GM21528 (cell line): ENCODE measurements at regions not wholly inside any gene's neighbourhood (a gene's known extent, or its start where the extent isn't known, plus 50 kb on each side); places are given as distances from the start of the nearest gene placed in this dataset.

ENCODE experiments used
- ATAC-seq: cut with Tn5 transposase; IDR thresholded peaks from one replicate; pipeline ENCODE4 v1.9.1; 2021; ENCODE audit warnings: mild to moderate bottlenecking, moderate library complexity; ENCODE audit not compliant: unreplicated experiment, low FRiP score

DNA sequence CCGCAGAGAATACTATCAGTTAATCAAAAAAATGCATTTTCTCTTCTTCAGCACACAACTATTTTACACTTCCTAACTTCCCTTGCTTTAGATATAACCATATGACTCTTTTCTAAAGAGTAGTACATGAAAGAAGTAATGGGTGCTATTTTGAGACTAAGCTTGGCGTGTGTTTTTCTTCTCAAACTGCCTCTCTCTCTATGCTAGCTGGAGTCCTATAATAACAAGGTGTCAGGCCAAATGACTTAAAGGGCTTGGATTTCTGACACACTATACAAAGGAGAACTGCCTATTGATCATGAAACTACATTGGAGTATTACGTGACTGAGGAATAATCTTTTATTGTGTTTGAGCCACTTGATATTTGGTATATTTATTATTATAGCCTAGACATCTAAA, 1330.1 kb upstream of the SPRY2 start:
- no peak for ATAC-seq

DNA sequence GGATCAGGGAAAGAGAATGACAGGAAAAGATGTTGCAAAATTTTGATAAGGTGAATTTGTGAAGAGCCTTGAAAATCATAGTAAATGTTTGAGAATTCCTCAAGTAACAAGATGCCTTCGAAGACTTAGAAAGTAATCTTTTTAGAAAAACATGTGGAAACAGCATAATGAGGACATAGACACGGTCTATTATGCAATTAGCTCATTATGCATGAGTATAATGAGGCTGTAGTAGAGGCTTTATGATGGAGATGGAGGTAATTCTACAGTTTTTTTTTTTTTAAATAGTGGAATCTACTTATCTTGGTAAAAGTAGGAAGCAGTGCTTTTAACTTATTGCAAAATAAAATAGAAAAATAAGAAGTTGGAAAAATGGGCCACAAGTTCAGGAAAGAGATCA, 1329.1 kb upstream of the SPRY2 start:
- no peak for ATAC-seq

GRCh38 chr13:81664872-81665271, 1323.9 kb upstream of the SPRY2 start:
- ATAC-seq = no peak

DNA sequence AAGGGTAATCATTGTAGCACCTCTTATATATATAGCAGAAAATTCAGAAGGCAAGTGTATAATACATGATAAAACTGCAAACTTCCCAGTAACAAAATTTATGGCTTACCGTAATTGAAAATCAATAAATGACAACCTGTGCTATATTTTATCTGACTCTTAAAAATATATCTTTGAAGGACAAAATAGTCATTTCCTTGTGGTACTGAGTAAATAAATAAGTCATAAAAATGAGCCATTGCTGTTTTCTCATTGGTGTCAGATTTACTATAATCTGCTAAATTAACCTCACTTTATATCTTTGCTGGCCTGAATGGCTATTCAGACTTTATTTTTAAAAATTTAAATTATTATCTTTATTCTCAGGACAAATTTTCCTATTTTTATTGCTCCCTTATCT, 1319.1 kb upstream of the SPRY2 start:
- ATAC-seq = no peak

DNA sequence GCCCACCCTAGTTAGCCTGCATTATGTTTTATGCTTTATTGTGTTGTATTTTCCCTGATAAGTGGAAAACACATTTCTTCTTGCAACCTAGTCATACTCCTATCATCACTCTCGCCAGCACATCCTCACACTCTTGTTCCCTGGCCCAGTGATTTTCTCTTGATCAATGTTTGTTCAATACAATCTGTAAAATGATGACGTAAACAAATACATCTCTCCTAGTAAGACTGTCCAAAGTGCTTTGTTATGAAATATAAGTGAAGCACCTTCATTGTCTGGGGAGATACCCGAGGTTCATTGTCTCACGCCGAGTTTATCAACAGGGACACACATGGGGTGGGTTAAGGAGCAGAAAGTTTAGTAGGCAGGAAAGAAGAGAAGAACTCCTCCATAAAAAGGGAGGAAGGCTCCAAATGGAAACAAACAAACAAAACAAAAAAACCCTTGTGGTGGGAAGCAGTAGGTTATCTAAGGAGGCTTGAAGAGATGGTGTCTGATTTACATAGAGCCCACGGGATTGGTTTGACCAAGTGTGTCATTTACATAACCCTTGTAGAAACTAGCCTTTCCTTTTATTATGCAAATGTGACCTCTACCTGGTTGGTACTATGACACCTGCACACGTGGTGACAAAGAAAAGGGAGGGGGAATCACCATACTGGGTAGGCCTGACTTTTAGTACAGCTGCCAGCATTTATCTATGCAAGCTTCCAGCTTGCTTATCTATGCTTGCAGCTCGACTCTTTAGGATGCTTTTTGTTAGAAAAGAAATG, 1317.9 kb upstream of the SPRY2 start:
- no peak for ATAC-seq

DNA sequence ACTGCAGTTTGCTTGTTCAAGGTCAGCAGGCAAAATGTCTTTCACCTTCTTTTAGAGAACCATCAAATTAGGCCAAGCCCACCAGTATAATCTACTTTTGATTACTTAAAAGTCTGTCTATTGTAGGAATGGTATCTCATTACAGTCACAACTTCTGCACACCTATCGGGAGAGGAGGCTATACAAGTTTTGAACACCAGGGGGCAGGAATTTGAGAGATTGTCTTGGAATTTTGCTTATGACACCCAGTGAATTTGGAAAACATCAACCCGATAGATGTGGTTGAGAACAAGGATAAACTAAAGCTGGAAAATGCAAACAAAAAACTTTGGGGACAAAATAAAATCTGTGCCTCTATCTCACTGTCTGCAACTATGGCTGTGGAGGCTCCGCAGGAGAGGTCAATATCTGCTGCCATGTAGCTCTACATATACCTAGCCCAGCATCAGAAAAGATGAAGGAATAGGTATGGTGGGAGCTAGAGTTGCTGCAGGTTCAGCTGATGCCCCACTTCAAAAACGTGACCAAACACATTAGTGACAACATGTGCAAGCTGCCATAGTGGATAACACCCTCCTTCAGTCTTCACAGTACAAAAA, 1299.2 kb upstream of the SPRY2 start:
- ATAC-seq = no peak

DNA sequence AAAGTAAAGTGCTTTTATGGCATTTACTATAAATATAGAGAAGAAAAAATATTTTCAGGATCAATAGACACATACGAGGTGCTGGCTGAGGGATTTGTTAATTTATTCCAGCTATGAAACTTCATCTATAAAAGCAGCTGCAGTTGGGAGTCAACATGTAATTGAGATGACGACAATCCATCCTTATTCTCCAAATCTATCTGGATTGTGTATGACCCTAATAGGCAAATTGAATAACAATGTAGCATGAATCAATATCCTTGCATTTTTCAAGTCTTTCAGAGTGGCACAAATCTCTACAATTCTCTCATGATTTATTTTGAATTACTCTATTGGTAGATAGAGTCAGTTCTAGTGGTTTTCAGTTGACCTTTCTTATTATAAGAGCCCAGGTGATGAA, 1296.5 kb upstream of the SPRY2 start:
- no peak for ATAC-seq

DNA sequence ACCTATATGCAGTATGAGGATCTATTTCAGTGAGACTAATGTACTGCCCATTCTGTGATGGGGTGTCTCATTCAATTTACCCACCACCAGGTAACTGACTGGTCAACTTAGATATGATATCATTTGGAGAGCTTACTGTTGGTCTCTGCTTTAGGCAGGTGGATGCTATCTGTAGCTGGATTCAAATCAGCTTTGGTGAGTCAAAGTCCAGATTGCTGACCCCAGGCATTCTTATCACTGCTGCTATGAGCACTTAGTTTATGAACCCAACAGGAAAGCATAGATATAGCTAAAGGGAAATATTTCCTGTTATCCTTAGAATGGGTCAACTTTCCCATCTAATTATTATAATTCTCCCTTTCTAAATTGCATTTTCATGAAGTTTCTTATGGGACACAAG, 1295.2 kb upstream of the SPRY2 start:
- ATAC-seq = no peak

DNA sequence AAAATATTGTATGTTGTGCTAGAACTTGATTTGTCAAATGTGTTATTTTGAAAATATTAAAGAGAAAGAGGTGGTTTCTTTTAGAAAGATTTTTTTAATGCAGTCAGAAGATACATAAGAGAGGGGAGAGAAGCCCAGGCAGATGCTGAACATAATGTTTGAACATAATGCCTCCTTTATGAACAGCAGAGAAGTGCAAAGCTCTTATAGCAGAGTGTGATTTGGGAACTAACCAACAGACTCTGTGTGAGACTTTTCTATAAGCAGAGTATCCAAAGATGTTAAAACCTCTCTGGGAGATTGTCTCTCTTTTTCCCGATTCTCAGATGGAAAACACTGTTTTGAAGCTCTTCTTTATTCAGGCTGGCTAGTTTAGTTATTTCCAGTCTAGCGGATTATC, 1274.1 kb upstream of the SPRY2 start:
- no peak for ATAC-seq

DNA sequence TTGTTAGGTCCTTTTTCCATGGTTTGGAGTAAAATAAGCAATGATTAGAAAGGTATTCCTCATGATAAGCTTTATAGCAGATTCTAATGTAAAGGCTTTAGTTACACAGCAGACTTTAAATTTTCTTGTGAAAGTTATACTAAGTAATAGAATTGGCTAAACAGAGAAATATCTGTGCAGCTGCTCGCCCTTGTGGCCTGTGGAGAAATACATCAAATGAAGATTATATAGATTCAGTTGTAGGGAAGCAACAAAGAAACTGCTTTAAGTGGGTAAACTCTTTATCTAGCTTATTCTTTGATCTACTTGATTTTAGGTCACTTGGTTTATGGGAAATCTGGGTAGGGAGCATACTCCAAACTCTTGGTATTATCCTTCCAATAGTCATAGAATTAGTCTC, 1269.7 kb upstream of the SPRY2 start:
- no peak for ATAC-seq

- ATAC-seq = no peak
These were observed 1268.4 kb upstream of the SPRY2 start for GRCh38 chr13:81609335-81609734.

GRCh38 chr13:81606074-81606473, 1265.1 kb upstream of the SPRY2 start:
- no peak for ATAC-seq

DNA sequence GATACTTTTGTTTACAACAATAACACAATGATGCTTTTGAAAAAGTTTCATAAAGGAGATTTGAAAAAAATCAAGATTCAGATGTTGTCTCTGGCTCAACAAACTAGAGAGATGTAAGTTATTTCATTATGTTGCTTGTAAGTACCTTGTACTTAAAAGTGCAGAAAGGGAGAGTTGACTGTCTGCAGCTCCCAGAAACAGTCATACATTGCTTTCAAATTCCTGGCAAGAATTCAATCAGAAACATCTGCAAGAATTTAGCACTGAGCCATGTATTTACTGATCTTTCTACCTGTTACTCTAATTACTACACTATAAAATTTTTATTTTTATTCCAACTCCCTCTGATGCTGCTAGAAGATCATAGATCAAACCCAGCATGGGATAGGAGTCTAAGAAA, 1261.3 kb upstream of the SPRY2 start:
- ATAC-seq = no peak

- ATAC-seq = no peak
These were observed 1256.2 kb upstream of the SPRY2 start for GRCh38 chr13:81597101-81597500.

DNA sequence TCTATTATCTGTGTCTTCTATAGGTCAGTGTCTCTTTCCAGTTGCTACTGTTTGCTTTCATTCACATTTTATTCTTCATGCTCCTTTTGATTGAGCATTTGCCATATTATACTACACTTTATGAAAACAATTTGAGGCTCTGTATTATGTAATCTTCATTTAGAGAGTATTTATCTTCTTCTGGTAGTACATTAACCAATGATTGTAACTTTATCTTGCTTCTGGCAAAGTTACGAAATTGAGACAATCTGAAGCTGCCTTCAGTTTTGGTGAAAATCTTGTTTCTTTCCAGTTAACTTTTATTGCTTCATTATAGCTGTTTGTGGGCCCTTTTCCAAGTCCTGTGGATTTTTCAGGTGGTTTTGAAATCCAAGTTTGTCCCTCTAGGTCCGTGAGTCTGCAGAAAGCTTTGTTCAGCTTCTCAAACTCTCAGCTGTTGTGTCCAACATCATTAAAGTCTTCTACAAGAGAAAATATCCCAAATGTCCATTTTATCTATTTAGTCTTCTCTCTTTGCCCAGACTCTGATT, 1255.4 kb upstream of the SPRY2 start:
- no peak for ATAC-seq

DNA sequence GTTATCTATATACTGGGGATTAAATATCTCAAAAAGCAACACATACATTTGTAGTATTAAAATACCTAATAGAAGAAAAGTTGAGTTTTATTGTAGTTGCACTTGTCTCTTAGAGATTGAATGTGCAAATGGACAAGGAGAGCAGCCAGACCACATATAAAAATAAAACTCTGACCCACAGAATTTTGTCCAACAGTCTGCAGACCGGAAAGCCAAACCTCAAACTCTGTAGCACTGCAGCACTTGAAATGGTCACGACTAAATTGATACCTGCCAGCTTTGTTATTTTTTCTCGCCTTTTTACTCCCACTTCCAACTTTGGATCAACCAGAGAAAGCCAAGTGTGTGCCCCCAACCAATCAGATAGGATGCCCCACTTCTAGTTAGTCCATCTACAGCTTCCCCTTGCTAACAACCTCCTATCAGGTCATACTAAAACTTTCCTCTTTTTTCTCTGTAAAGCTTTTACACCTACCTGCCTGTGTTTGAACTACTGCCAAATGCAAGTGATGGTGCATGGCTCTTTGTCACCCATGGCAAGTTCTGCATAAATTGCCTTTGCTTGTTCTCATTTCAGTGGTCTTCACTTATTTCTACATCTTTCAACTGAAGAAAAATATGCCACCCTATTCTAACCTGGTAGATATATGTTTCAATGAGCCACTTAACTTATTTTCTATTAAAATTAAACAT, 1250.7 kb upstream of the SPRY2 start:
- ATAC-seq = no peak

GRCh38 chr13:81582381-81582780, 1241.5 kb upstream of the SPRY2 start:
- no peak for ATAC-seq

GRCh38 chr13:81577601-81578195, 1236.8 kb upstream of the SPRY2 start:
- no peak for ATAC-seq

GRCh38 chr13:81568824-81569223, 1227.9 kb upstream of the SPRY2 start:
- ATAC-seq = no peak

GRCh38 chr13:81565849-81566248, 1224.9 kb upstream of the SPRY2 start:
- no peak for ATAC-seq

GRCh38 chr13:81563091-81563490, 1222.2 kb upstream of the SPRY2 start:
- ATAC-seq = no peak
